HepG2 (cell line): ENCODE measurements at regions not wholly inside any gene's neighbourhood (a gene's known extent, or its start where the extent isn't known, plus 50 kb on each side); places are given as distances from the start of the nearest gene placed in this dataset.

Source experiments
- ATAC-seq: fragments of 200-7000 bp; cut with Tn5 transposase; 3 replicates; pipeline ENCODE4 v1.9.1; 2020; ENCODE audit warnings: mild to moderate bottlenecking, moderate library complexity
- BruUV-seq: library from RNA; stranded (reverse); fragments of 400-500 nt; replicated peaks from 2 replicates; lab custom pipeline; 2021; lab: Mats Ljungman, UMichigan
- CTCF ChIA-PET: fragments of 300-600 bp; formaldehyde crosslinking; extraction: SDS; loops from one replicate; lab custom pipeline; 2021; ENCODE audit warnings: low total read pairs, inconsistent platforms, low intra/inter-chr PET ratio; lab: Yijun Ruan, JAX
- POLR2A ChIA-PET: fragments of 350-600 bp; sonication (Branson Sonifier 250); formaldehyde crosslinking; loops from one replicate; lab custom pipeline; 2020; ENCODE audit warnings: antibody characterized with exemption, inconsistent platforms; lab: Yijun Ruan, JAX
- DNase-seq: peaks from one replicate; pipeline ENCODE4 v3.0.0-alpha.2; 2015; ENCODE audit warnings: low spot score
- FAIRE-seq: peaks from 3 replicates; lab custom pipeline; 2011; peaks lifted over from hg19 to GRCh38; lab: Jason Lieb, UNC
- H2AFZ ChIP-seq: one replicate; pipeline ENCODE4 v1.6.1; 2011; ENCODE audit warnings: low read length, inconsistent platforms
- H3K27ac ChIP-seq: fragments of 300-600 bp; 3 replicates; pipeline ENCODE4 v1.8.0; 2011; ENCODE audit warnings: mixed run types, mild to moderate bottlenecking, mixed read lengths, low read length, inconsistent platforms; ENCODE audit not compliant: insufficient read depth; ENCODE audit errors: extremely low read length
- H3K27me3 ChIP-seq, 2 experiments: fragments of 200-600 bp in 1 of 2; 2 replicates in 1 of 2; 3 replicates in 1 of 2; pipeline versions ENCODE4 v1.6.0 to v1.8.0; 2011; ENCODE audit warnings: low read length in 2 of 2, mild to moderate bottlenecking in 2 of 2, moderate library complexity in 2 of 2, inconsistent platforms in 1 of 2; ENCODE audit not compliant: insufficient read depth in 2 of 2, control insufficient read depth in 1 of 2
- H3K36me3 ChIP-seq, 2 experiments: fragments of 200-600 bp in 1 of 2; replicated peaks in 1 of 2; 2 replicates in 1 of 2; 3 replicates in 1 of 2; pipeline versions ENCODE4 v1.5.1 to v1.8.0; 2011; ENCODE audit warnings: low read length in 2 of 2, inconsistent platforms in 1 of 2; ENCODE audit not compliant: insufficient read depth in 2 of 2, control insufficient read depth in 1 of 2
- H3K4me1 ChIP-seq: 2 replicates; pipeline ENCODE4 v1.5.1; 2012; ENCODE audit warnings: low read length, inconsistent platforms; ENCODE audit not compliant: insufficient read depth
- H3K4me2 ChIP-seq: 2 replicates; pipeline ENCODE4 v1.6.0; 2011; ENCODE audit warnings: low read depth, low read length, inconsistent platforms
- H3K4me3 ChIP-seq, 3 experiments: fragments of 200-600 bp in 1 of 3; sonication (generic), shearing (Covaris generic) in 1 of 3; replicated peaks in 1 of 3; 2 replicates each; pipeline ENCODE4 v1.5.1; 2011 to 2016; ENCODE audit warnings: low read length in 3 of 3, inconsistent platforms in 2 of 3, low read depth in 2 of 3, mild to moderate bottlenecking in 2 of 3, control low read depth in 1 of 3, mixed read lengths in 1 of 3; ENCODE audit not compliant: insufficient read depth in 1 of 3
- H3K79me2 ChIP-seq: one replicate; pipeline ENCODE4 v1.6.1; 2011; ENCODE audit warnings: low read length, inconsistent platforms; ENCODE audit not compliant: insufficient read depth
- H3K9ac ChIP-seq: 2 replicates; pipeline ENCODE4 v1.6.0; 2011; ENCODE audit warnings: mild to moderate bottlenecking, low read depth, low read length, inconsistent platforms; ENCODE audit not compliant: insufficient read depth
- H3K9me3 ChIP-seq: 2 replicates; pipeline ENCODE4 v1.5.1; 2012; ENCODE audit warnings: mild to moderate bottlenecking, low read length
- H4K20me1 ChIP-seq: 2 replicates; pipeline ENCODE4 v1.6.0; 2011; ENCODE audit warnings: inconsistent platforms, mild to moderate bottlenecking, low read length, moderate library complexity; ENCODE audit not compliant: insufficient read depth
- AHR ChIP-seq: IDR thresholded peaks from 2 replicates; pipeline ENCODE4 v1.6.1; 2018; ENCODE audit warnings: missing genetic modification reagents, missing compliant biosample characterization
- KDM1A ChIP-seq: IDR thresholded peaks from 2 replicates; pipeline ENCODE4 v1.6.1; 2016; ENCODE audit warnings: missing compliant biosample characterization
- MAFK ChIP-seq, 2 experiments: IDR thresholded peaks in 1 of 2; conservative IDR thresholded peaks in 1 of 2; 2 replicates each; pipeline ENCODE4 v1.6.1; 2011; ENCODE audit warnings: improper control_type of control experiment in 2 of 2, low read length in 2 of 2
- MYPOP ChIP-seq: sonication (generic); formaldehyde crosslinking; IDR thresholded peaks from 2 replicates; pipeline ENCODE4 v1.8.1; 2023; ENCODE audit warnings: mild to moderate bottlenecking, moderate library complexity, missing genetic modification reagents
- RARA ChIP-seq: IDR thresholded peaks from 2 replicates; pipeline ENCODE4 v1.6.1; 2016; ENCODE audit warnings: missing genetic modification reagents, missing compliant biosample characterization
- TFE3 ChIP-seq: IDR thresholded peaks from 2 replicates; pipeline ENCODE4 v1.6.1; 2016
- THAP11 ChIP-seq: IDR thresholded peaks from 2 replicates; pipeline ENCODE4 v1.6.1; 2016; ENCODE audit warnings: missing biosample characterization, missing genetic modification reagents
- ZNF709 ChIP-seq: sonication (generic); formaldehyde crosslinking; IDR thresholded peaks from 2 replicates; pipeline ENCODE4 v1.5.0; 2020; ENCODE audit warnings: mild to moderate bottlenecking, missing genetic modification reagents
- WGBS: methylation state at CpG from one replicate; pipeline ENCODE4 v1.1.6; 2017; ENCODE audit warnings: low lambda C conversion rate; 5-methylcytosine and 5-hydroxymethylcytosine counted together
- in situ Hi-C: cut with HindIII; loops from 2 replicates; pipeline ENCODE4 v1.10.0; 2017; ENCODE audit warnings: low pct_unique_long_range_greater_than_20kb; ENCODE audit not compliant: extremely low pct_ligation_motif_present
- intact Hi-C: fragments of 100-400 bp; cut with micrococcal nuclease; formaldehyde crosslinking; loops from one replicate; pipeline ENCODE4 v1.10.0; 2022; ENCODE audit not compliant: unreplicated experiment
- TF ChIP-seq, protein P1 (sequence below): sonication (generic); formaldehyde crosslinking; IDR thresholded peaks from 2 replicates; pipeline ENCODE4 v1.4.0; 2020; ENCODE audit warnings: mild to moderate bottlenecking, missing genetic modification reagents

GRCh38 chr2:177329064-177329463 lies 63.5 kb upstream of the AGPS start (continued):
- no peak for TF ChIP-seq TFE3 (CRISPR knock-in tag)

GRCh38 chr2:177331466-177331997 lies 61.0 kb upstream of the AGPS start:
- ATAC-seq (no peak), DNase-seq (no peak)
- intact Hi-C loops = loop anchor here (10.0 kb wide), 1 partner anchor 107 kb away; no protein-coding TSS in a partner anchor
- Histone ChIP-seq H3K9ac (no peak overlapping the region), H2AFZ (no peak overlapping the region), H3K27me3 (no peaks in the 10 kb centered on the region), H4K20me1 (no peaks in the 10 kb centered on the region), H3K4me3 (no peak overlapping the region), H3K4me2 (no peak overlapping the region), H3K9me3 (no peaks in the 10 kb centered on the region)
- BruUV-seq = no TSS peak
- WGBS = 89% methylated on average over 7 of the region's 7 CpGs
- 0 out of 2 replicates have a peak, but pooled peaks have one; percentile 0 for TF ChIP-seq THAP11 (CRISPR knock-in tag)
- peak in 1 of 2 experiments; percentile 59; a peak in 2 of 4 replicates for TF ChIP-seq MAFK (conservative IDR thresholded peaks at IDR 0.05 in 1 of 2, IDR thresholded peaks at IDR 0.05 in 1 of 2; ENCODE audit: low read length in 2 of 2)
- TF ChIP-seq AHR (CRISPR knock-in tag) = no peak
- TF ChIP-seq KDM1A (CRISPR knock-in tag) = no peak
- no peak for TF ChIP-seq ZNF709 (CRISPR knock-in tag)
- TF ChIP-seq RARA (CRISPR knock-in tag) = no peak
- TF ChIP-seq, protein P1, sequence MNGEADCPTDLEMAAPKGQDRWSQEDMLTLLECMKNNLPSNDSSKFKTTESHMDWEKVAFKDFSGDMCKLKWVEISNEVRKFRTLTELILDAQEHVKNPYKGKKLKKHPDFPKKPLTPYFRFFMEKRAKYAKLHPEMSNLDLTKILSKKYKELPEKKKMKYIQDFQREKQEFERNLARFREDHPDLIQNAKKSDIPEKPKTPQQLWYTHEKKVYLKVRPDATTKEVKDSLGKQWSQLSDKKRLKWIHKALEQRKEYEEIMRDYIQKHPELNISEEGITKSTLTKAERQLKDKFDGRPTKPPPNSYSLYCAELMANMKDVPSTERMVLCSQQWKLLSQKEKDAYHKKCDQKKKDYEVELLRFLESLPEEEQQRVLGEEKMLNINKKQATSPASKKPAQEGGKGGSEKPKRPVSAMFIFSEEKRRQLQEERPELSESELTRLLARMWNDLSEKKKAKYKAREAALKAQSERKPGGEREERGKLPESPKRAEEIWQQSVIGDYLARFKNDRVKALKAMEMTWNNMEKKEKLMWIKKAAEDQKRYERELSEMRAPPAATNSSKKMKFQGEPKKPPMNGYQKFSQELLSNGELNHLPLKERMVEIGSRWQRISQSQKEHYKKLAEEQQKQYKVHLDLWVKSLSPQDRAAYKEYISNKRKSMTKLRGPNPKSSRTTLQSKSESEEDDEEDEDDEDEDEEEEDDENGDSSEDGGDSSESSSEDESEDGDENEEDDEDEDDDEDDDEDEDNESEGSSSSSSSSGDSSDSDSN (CRISPR knock-in tag) = no peak
- no peak for TF ChIP-seq MYPOP (CRISPR knock-in tag)
- TF ChIP-seq, all 625 proteins: peak for 2
- H3K36me3 ChIP-seq = peaks cover 5 to 14% of the 10 kb centered on the region in 2 experiments; a peak in 1 of 5 replicates
- POLR2A ChIA-PET = interaction anchor here (0.7 to 0.8 kb wide), 3 partner anchors 67 to 167 kb away, joined by 3 to 4 read pairs (median 3); partner anchors contain the start of gene NFE2L2
- in situ Hi-C loops = loop anchor here (5.0 to 10.0 kb wide), 5 partner anchors 69 to 391 kb away; partner anchors contain the start of gene NFE2L2
- FAIRE-seq = no peak
- peaks cover 32% of the 10 kb centered on the region for H3K4me1 ChIP-seq
- no peaks in the 10 kb centered on the region for H3K79me2 ChIP-seq
- CTCF ChIA-PET = interaction anchor here (2.8 to 5.3 kb wide), 3 partner anchors 68 to 168 kb away, joined by 24 to 95 read pairs (median 47); partner anchors contain the start of gene NFE2L2
- H3K27ac ChIP-seq = peak overlapping the region; percentile 1
